PC-9 (cell line): ENCODE measurements at regions not wholly inside any gene's neighbourhood (a gene's known extent, or its start where the extent isn't known, plus 50 kb on each side); places are given as distances from the start of the nearest gene placed in this dataset.

Source experiments
- BruUV-seq: library from RNA; stranded (reverse); fragments of 400-500 nt; replicated peaks from 2 replicates; lab custom pipeline; 2021; lab: Mats Ljungman, UMichigan
- CTCF ChIA-PET: fragments of 300-600 bp; sonication (Branson Sonifier 250); formaldehyde crosslinking; loops from one replicate; lab custom pipeline; 2022; ENCODE audit warnings: antibody characterized with exemption; lab: Charles Lee
- POLR2A ChIA-PET: fragments of 300-600 bp; sonication (Branson Sonifier 250); formaldehyde crosslinking; loops from one replicate; lab custom pipeline; 2022; ENCODE audit warnings: antibody characterized with exemption; ENCODE audit not compliant: unreplicated experiment; lab: Charles Lee
- DNase-seq, 2 experiments: peaks; one replicate each; pipeline versions ENCODE4 v3.0.0 to v3.0.0-alpha.2; 2015 to 2022; ENCODE audit warnings: mixed read lengths in 1 of 2
- H2AFZ ChIP-seq: fragments of 200-600 bp; sonication (generic); 2 replicates; pipeline ENCODE4 v1.8.1; 2017; ENCODE audit warnings: antibody characterized with exemption
- H3F3A ChIP-seq: fragments of 200-600 bp; sonication (generic); 2 replicates; pipeline ENCODE4 v1.8.1; 2017; ENCODE audit warnings: antibody characterized with exemption, mild to moderate bottlenecking, low read depth; ENCODE audit not compliant: insufficient read depth
- H3K27ac ChIP-seq: fragments of 200-600 bp; sonication (generic); 2 replicates; pipeline ENCODE4 v1.6.1; 2016; ENCODE audit warnings: mixed run types
- H3K27me3 ChIP-seq: fragments of 200-600 bp; sonication (generic); 2 replicates; pipeline ENCODE4 v1.6.1; 2016; ENCODE audit warnings: low read depth, mixed run types; ENCODE audit not compliant: insufficient read depth
- H3K36me3 ChIP-seq: fragments of 200-600 bp; sonication (generic); 2 replicates; pipeline ENCODE4 v1.6.1; 2016; ENCODE audit warnings: low read depth, mixed run types
- H3K4me1 ChIP-seq: fragments of 200-600 bp; sonication (generic); replicated peaks from 2 replicates; pipeline ENCODE4 v1.6.1; 2016; ENCODE audit warnings: mixed run types; ENCODE audit not compliant: insufficient read depth
- H3K4me2 ChIP-seq: fragments of 200-600 bp; sonication (generic); 2 replicates; pipeline ENCODE4 v1.6.1; 2017; ENCODE audit warnings: mixed run types
- H3K4me3 ChIP-seq: fragments of 200-600 bp; sonication (generic); 2 replicates; pipeline ENCODE4 v1.6.1; 2016; ENCODE audit warnings: mixed run types
- H3K79me2 ChIP-seq: fragments of 200-600 bp; sonication (generic); 2 replicates; pipeline ENCODE4 v1.6.1; 2017; ENCODE audit warnings: low read depth, mixed run types
- H3K9me2 ChIP-seq: fragments of 200-600 bp; sonication (generic); 2 replicates; pipeline ENCODE4 v1.8.1; 2017; ENCODE audit warnings: mild to moderate bottlenecking; ENCODE audit not compliant: insufficient read depth
- H3K9me3 ChIP-seq: fragments of 200-600 bp; sonication (generic); 2 replicates; pipeline ENCODE4 v1.8.1; 2016; ENCODE audit warnings: low read depth; ENCODE audit not compliant: insufficient read depth
- H4K20me1 ChIP-seq: fragments of 200-600 bp; sonication (generic); 2 replicates; pipeline ENCODE4 v1.8.1; 2017; ENCODE audit not compliant: insufficient read depth
- CTCF ChIP-seq: fragments of 200-600 bp; sonication (generic); conservative IDR thresholded peaks from 2 replicates; pipeline ENCODE4 v1.6.1; 2017; ENCODE audit warnings: mixed run types, antibody characterized with exemption, mild to moderate bottlenecking, moderate library complexity
- EZH2 ChIP-seq: fragments of 200-600 bp; sonication (generic); IDR thresholded peaks from 2 replicates; pipeline ENCODE4 v1.8.0; 2017; ENCODE audit warnings: antibody characterized with exemption, low read depth
- intact Hi-C: fragments of 100-400 bp; cut with micrococcal nuclease; formaldehyde crosslinking; loops from one replicate; pipeline ENCODE4 v1.10.0; 2022; ENCODE audit not compliant: unreplicated experiment

GRCh38 chr13:78192716-78193115 is 274.1 kb upstream of the EDNRB start:
- no TSS peak for BruUV-seq
- Histone ChIP-seq H3K9me2 (0 out of 2 replicates have a peak, but pooled peaks cover 4% of the 10 kb centered on the region), H4K20me1 (no peaks in the 10 kb centered on the region), H2AFZ (no peak overlapping the region), H3K9me3 (no peaks in the 10 kb centered on the region), H3K36me3 (no peaks in the 10 kb centered on the region), H3K4me1 (peaks cover 8% of the 10 kb centered on the region), H3K4me2 (no peak overlapping the region), H3K27me3 (no peaks in the 10 kb centered on the region), H3K79me2 (no peaks in the 10 kb centered on the region), H3K27ac (no peak overlapping the region), H3F3A (no peaks in the 10 kb centered on the region), H3K4me3 (no peak overlapping the region)
- no peak for DNase-seq
- POLR2A ChIA-PET: no interaction called here
- CTCF ChIA-PET: no interaction called here
- TF ChIP-seq EZH2 (no peak), CTCF (no peak)
- intact Hi-C loops: no loop called here

GRCh38 chr13:78190296-78190695 is 271.7 kb upstream of the EDNRB start:
- BruUV-seq: no TSS peak
- Histone ChIP-seq H3K27me3 (no peaks in the 10 kb centered on the region), H3K36me3 (no peaks in the 10 kb centered on the region), H3K4me3 (no peak overlapping the region), H3K27ac (no peak overlapping the region), H3K9me2 (0 out of 2 replicates have a peak, but pooled peaks cover 4% of the 10 kb centered on the region), H3F3A (no peaks in the 10 kb centered on the region), H3K9me3 (no peaks in the 10 kb centered on the region), H3K4me2 (no peak overlapping the region), H3K4me1 (no peaks in the 10 kb centered on the region), H2AFZ (no peak overlapping the region), H3K79me2 (no peaks in the 10 kb centered on the region), H4K20me1 (no peaks in the 10 kb centered on the region)
- POLR2A ChIA-PET: no interaction called here
- intact Hi-C loops: no loop called here
- no peak for DNase-seq
- no peak for TF ChIP-seq EZH2
- TF ChIP-seq CTCF: no peak
- CTCF ChIA-PET: no interaction called here

GRCh38 chr13:78187781-78188180 is 269.1 kb upstream of the EDNRB start:
- Histone ChIP-seq H3K79me2 (no peaks in the 10 kb centered on the region), H3F3A (no peaks in the 10 kb centered on the region), H3K4me1 (no peaks in the 10 kb centered on the region), H3K36me3 (no peaks in the 10 kb centered on the region), H3K4me2 (no peak overlapping the region), H3K9me2 (0 out of 2 replicates have a peak, but pooled peaks cover 4% of the 10 kb centered on the region), H3K9me3 (no peaks in the 10 kb centered on the region), H3K27ac (no peak overlapping the region), H2AFZ (no peak overlapping the region), H4K20me1 (no peaks in the 10 kb centered on the region), H3K4me3 (no peak overlapping the region), H3K27me3 (no peaks in the 10 kb centered on the region)
- DNase-seq: no peak
- intact Hi-C loops: no loop called here
- BruUV-seq: no TSS peak
- ChIA-PET CTCF (no interaction called here), POLR2A (no interaction called here)
- TF ChIP-seq CTCF (no peak), EZH2 (no peak)
